IMR-90 (cell line): ENCODE measurements at regions not wholly inside any gene's neighbourhood (a gene's known extent, or its start where the extent isn't known, plus 50 kb on each side); places are given as distances from the start of the nearest gene placed in this dataset.

Experiments used
- CTCF ChIP-seq: conservative IDR thresholded peaks from 2 replicates; pipeline ENCODE4 v1.5.1; 2012; ENCODE audit warnings: mild to moderate bottlenecking, low read depth, low read length, improper control_type of control experiment
- ELK1 ChIP-seq: fragments of 150-350 bp; IDR thresholded peaks from 2 replicates; pipeline ENCODE4 v1.6.1; 2016; ENCODE audit warnings: low read depth, mild to moderate bottlenecking, low read length, moderate library complexity, borderline replicate concordance
- MAFK ChIP-seq: IDR thresholded peaks from 2 replicates; pipeline ENCODE4 v1.6.1; 2012; ENCODE audit warnings: low read depth, low read length, improper control_type of control experiment
- MAZ ChIP-seq: IDR thresholded peaks from 2 replicates; pipeline ENCODE4 v1.6.1; 2012; ENCODE audit warnings: low read depth, mild to moderate bottlenecking, low read length, improper control_type of control experiment, moderate library complexity, borderline replicate concordance
- MXI1 ChIP-seq: IDR thresholded peaks from 2 replicates; pipeline ENCODE4 v1.6.1; 2012; ENCODE audit warnings: low read depth, mild to moderate bottlenecking, low read length, moderate library complexity, borderline replicate concordance
- NFE2L2 ChIP-seq: fragments of 150-350 bp; IDR thresholded peaks from 2 replicates; pipeline ENCODE4 v1.6.1; 2016; ENCODE audit warnings: low read depth, mild to moderate bottlenecking, low read length
- POLR2A ChIP-seq: IDR thresholded peaks from 2 replicates; pipeline ENCODE4 v1.6.1; 2012; ENCODE audit warnings: mild to moderate bottlenecking, low read depth, low read length
- RAD21 ChIP-seq: IDR thresholded peaks from 2 replicates; pipeline ENCODE4 v1.6.1; 2012; ENCODE audit warnings: low read length, improper control_type of control experiment
- RCOR1 ChIP-seq: IDR thresholded peaks from 2 replicates; pipeline ENCODE4 v1.6.1; 2012; ENCODE audit warnings: mild to moderate bottlenecking, low read length, improper control_type of control experiment; ENCODE audit not compliant: insufficient replicate concordance
- RFX5 ChIP-seq: IDR thresholded peaks from 2 replicates; pipeline ENCODE4 v1.8.0; 2012; ENCODE audit warnings: low read depth, mild to moderate bottlenecking, low read length, moderate library complexity
- SMC3 ChIP-seq: fragments of 150-350 bp; IDR thresholded peaks from 2 replicates; pipeline ENCODE4 v1.6.1; 2016; ENCODE audit warnings: low read depth, mild to moderate bottlenecking, antibody characterized with exemption, low read length, moderate library complexity
- USF2 ChIP-seq: fragments of 150-350 bp; IDR thresholded peaks from 2 replicates; pipeline ENCODE4 v1.6.1; 2017; ENCODE audit warnings: mild to moderate bottlenecking, antibody characterized with exemption, low read length, low read depth

GRCh38 chr14:101709533-101709881 is 52.0 kb upstream of the PPP2R5C start:
- no peak for TF ChIP-seq POLR2A
- no peak for TF ChIP-seq RAD21
- TF ChIP-seq CTCF = no peak
- TF ChIP-seq SMC3 = no peak
- no peak for TF ChIP-seq MAFK
- TF ChIP-seq USF2 = no peak
- TF ChIP-seq ELK1 = no peak
- no peak for TF ChIP-seq MXI1
- TF ChIP-seq NFE2L2 = no peak
- no peak for TF ChIP-seq RFX5
- no peak for TF ChIP-seq RCOR1
- no peak for TF ChIP-seq MAZ
